ENCODE measurements at regions not wholly inside any gene's neighbourhood (a gene's known extent, or its start where the extent isn't known, plus 50 kb on each side); places are given as distances from the start of the nearest gene placed in this dataset.

GRCh38 chr13:74758188-74758587 is 624.0 kb upstream of the KLF12 start:
- TF ChIP-seq CTCF (IDR thresholded peaks at IDR 0.05; ENCODE audit: insufficient read depth, low read length, poor library complexity, severe bottlenecking) (no peak), EZH2phosphoT487 (conservative IDR thresholded peaks at IDR 0.05; ENCODE audit: low read length) (no peak)

Data from SU-DHL-6 (cell line).